ENCODE measurements at regions not wholly inside any gene's neighbourhood (a gene's known extent, or its start where the extent isn't known, plus 50 kb on each side); places are given as distances from the start of the nearest gene placed in this dataset.

GRCh38 chr16:27634779-27635178 lies 84.8 kb downstream of the KATNIP start:
- no peak for TF ChIP-seq GATA3 (IDR thresholded peaks at IDR 0.05; ENCODE audit: low read depth, low read length)
- TF ChIP-seq GATA2 (IDR thresholded peaks at IDR 0.05; ENCODE audit: low read depth, low read length) = no peak
